ELR (cell line): ENCODE measurements at regions not wholly inside any gene's neighbourhood (a gene's known extent, or its start where the extent isn't known, plus 50 kb on each side); places are given as distances from the start of the nearest gene placed in this dataset.

Experiments
- DNase-seq: peaks from one replicate; pipeline ENCODE4 v3.0.0-alpha.2; 2015; ENCODE audit warnings: low read depth

- DNase-seq, result no peak
Measured at GRCh38 chr17:77474292-77474988, 333.7 kb downstream of the SEC14L1 start.

GRCh38 chr17:77475016-77475976 is 334.5 kb downstream of the SEC14L1 start:
- peak; percentile 90 for DNase-seq

GRCh38 chr17:77476006-77476405 is 335.2 kb downstream of the SEC14L1 start:
- DNase-seq, result peak; percentile 29

- DNase-seq, result no peak
Measured at GRCh38 chr17:77476498-77476897, 335.7 kb downstream of the SEC14L1 start.

GRCh38 chr17:77476931-77477805 is 336.4 kb downstream of the SEC14L1 start:
- peak; percentile 99 for DNase-seq

GRCh38 chr17:77478281-77478680 is 337.5 kb downstream of the SEC14L1 start:
- no peak for DNase-seq

GRCh38 chr17:77478899-77479298 is 338.1 kb downstream of the SEC14L1 start:
- no peak for DNase-seq

GRCh38 chr17:77479372-77480198 is 338.8 kb downstream of the SEC14L1 start:
- no peak for DNase-seq

GRCh38 chr17:77480199-77480508 is 339.4 kb downstream of the SEC14L1 start:
- no peak for DNase-seq

GRCh38 chr17:77480509-77481215 is 339.9 kb downstream of the SEC14L1 start:
- no peak for DNase-seq

- no peak for DNase-seq
Measured at GRCh38 chr17:77481476-77482374, 341.0 kb downstream of the SEC14L1 start.

GRCh38 chr17:77482375-77483127 is 341.8 kb downstream of the SEC14L1 start:
- DNase-seq, result no peak

- DNase-seq, result no peak
Measured at GRCh38 chr17:77483128-77483598, 342.4 kb downstream of the SEC14L1 start.

- DNase-seq, result no peak
Measured at GRCh38 chr17:77484111-77484510, 343.3 kb downstream of the SEC14L1 start.

- DNase-seq, result no peak
Measured at GRCh38 chr17:77485089-77485833, 344.5 kb downstream of the SEC14L1 start.

- no peak for DNase-seq
Measured at GRCh38 chr17:77487211-77487629, 346.5 kb downstream of the SEC14L1 start.

- no peak for DNase-seq
Measured at GRCh38 chr17:77487677-77488530, 347.1 kb downstream of the SEC14L1 start.
